ENCODE measurements at regions not wholly inside any gene's neighbourhood (a gene's known extent, or its start where the extent isn't known, plus 50 kb on each side); places are given as distances from the start of the nearest gene placed in this dataset.

GRCh38 chr17:77280304-77281121 lies 139.7 kb downstream of the SEC14L1 start:
- DNase-seq (ENCODE audit: extremely low read depth, low read depth): no peak
- no peak for TF ChIP-seq CTCF (IDR thresholded peaks at IDR 0.05; ENCODE audit: low read depth, low read length)

DNA sequence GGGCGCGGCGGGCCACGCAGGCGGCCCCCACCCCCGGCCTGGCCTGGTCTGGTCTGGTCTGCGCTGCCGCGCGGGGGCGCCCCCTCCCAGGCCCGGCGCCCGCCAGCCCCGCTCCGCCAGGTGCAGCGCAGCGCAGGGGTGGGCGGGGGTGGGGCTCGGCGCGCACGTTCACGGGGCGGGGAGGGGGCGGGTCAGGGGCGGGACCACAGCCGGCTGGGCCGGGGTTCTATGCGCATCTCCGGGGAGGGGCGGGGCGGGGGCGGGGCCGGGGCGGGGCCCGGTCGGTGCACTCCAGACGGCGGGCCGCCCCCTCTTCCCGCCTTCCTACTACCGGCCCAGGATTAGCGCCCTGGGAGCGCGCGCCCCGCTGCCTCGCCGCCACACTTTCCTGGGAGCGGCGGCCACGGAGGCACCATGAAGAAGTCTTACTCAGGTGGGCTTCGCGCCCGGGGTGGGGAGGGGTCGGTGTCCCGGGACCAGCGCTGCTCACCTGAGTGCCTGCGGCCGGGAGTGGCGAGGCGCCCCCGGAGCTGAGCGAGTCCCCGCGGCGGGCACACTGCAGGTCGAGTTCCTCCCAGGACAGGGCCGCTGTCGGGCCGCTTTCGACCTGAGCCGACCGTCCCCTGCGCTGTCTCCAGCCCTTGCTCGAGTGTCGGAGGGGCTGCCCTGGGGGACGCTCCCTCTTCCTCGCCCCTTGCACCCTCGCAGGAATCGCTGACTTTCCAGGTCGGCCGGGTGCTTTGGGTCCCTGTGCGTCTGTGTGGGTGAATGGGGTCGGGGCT lies 140.5 kb downstream of the SEC14L1 start:
- no peak for DNase-seq (ENCODE audit: extremely low read depth, low read depth)

DNA sequence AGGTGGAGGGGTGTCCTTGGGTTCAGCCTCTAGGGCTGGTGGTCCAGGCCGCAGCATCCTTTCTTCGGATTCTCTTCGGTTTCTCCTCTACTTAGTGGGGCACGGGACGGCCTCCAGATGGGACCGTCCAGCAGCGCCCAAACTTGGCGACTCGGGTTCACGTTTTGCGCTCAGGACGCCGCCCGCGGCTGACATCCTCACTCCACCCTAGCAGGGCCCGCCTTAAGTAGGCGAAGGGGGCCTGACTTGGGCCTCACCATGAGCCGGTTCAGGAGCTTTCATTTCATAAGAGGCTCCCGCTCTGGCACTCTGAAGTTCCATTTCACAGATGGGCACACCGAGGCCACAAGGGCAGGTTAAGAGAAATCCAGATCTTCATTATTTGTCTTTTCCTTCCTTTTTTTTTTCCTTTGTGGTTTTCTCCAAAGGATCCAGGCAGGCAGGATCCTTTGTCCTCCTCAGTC lies 141.2 kb downstream of the SEC14L1 start:
- TF ChIP-seq CTCF (IDR thresholded peaks at IDR 0.05; ENCODE audit: low read depth, low read length): no peak
- no peak for DNase-seq (ENCODE audit: extremely low read depth, low read depth)

More for the DNA sequence above, 140.5 kb downstream of the SEC14L1 start:
- no peak for TF ChIP-seq CTCF (IDR thresholded peaks at IDR 0.05; ENCODE audit: low read depth, low read length)

DNA sequence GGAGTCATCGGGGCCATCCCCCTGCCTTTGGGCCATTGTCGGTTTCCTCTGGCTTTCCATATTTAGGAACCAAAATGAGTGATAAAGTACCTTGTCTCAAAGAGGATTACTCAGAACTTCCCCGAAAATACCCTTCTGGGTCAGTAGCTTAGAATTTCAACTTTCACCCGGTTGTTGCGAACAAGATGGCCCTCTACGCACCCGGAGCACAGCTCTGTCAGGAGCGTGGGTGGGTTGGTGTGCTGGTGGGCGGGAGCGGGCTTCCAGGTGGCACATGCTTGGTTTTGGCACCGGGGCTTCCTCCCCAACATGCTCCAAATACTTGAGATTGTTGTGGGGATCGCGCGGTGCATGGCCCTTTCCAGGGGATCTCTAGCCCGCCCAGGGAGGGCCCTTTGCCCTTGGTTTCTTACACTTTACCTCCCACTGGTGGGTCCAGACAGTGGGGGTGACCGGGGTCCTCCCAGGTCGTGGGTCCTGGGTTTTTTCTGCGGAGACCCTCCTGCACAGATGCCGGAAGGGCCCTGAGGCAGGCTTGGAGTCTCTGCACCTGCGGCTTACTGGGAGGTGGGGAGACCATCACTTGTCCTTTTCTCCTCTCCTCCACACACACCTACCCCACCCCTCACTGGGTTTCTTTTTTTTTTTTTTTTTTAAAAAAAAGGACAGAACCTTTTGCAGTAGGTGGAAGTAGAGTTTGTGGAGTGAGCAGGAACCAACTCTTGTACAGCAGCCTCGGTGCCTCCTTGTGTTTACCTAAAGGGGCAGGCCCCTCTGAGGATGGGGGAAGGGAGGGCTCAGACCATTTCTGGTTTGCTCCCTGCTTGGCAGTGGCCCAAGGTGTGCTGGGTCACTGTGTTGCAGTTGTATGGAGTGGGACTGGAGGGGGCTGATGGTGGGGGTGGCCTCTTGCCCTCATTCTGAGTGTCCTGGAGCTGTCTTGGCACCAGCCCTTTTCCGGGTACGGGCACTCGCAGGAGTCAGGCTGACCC lies 142.1 kb downstream of the SEC14L1 start:
- no peak for TF ChIP-seq CTCF (IDR thresholded peaks at IDR 0.05; ENCODE audit: low read depth, low read length)
- DNase-seq (ENCODE audit: extremely low read depth, low read depth): no peak

DNA sequence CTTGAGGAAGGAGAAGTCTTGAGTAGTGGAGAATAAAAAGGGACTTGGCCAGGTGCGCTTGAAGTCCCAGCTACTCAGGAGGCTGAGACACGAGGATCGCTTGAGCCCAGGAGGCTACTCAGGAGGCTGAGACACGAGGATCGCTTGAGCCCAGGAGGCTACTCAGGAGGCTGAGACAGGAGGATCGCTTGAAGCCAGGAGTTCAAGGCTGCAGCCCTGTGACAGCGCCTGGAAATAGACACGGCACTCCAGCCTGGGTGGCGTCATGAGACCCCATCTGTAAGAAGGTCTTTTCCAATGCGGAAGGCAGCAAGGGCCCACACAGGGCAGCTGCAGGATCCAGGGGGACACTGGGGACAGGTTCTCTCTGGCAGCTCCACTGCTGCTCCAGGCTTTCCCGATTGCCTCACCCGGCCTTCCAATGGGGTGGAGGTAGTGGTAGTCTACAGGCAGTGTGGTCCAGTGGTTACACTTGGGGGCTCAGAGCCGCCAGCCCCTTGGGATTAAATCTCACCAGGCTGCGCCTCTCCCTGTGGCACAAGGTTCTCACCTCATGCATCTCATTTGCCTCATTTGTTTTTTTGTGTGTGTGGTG lies 143.4 kb downstream of the SEC14L1 start:
- no peak for TF ChIP-seq CTCF (IDR thresholded peaks at IDR 0.05; ENCODE audit: low read depth, low read length)
- DNase-seq (ENCODE audit: extremely low read depth, low read depth): no peak

GRCh38 chr17:77285594-77286390 lies 145.0 kb downstream of the SEC14L1 start:
- no peak for TF ChIP-seq CTCF (IDR thresholded peaks at IDR 0.05; ENCODE audit: low read depth, low read length)
- DNase-seq (ENCODE audit: extremely low read depth, low read depth): no peak

Measured in AG09319 (cell line).